ENCODE measurements at regions not wholly inside any gene's neighbourhood (a gene's known extent, or its start where the extent isn't known, plus 50 kb on each side); places are given as distances from the start of the nearest gene placed in this dataset.

- no TSS peak for BruUV-seq (replicated peaks)
- FAIRE-seq, result no peak
- POLR2A ChIA-PET, result no interaction called here
Observed at GRCh38 chr4:129788486-129788885, 692.5 kb downstream of the C4orf33 start.

More at GRCh38 chr4:129788486-129788885, 692.5 kb downstream of the C4orf33 start:
- WGBS (ENCODE audit: insufficient coverage, low coverage, missing lambda C conversion rate), result 0% methylated on average over 3 of the region's 3 CpGs
- no peaks in the 10 kb centered on the region for H3K27me3 ChIP-seq (ENCODE audit: control insufficient read depth in 2 of 2, insufficient read depth in 2 of 2, low read length in 2 of 2)
- H3K36me3 ChIP-seq (ENCODE audit: control insufficient read depth, insufficient read depth, low read length), result no peaks in the 10 kb centered on the region
- intact Hi-C loops (cut with micrococcal nuclease) (no loop called here), in situ Hi-C loops (cut with MboI) (no loop called here)
- no peak for ATAC-seq
- H3K4me1 ChIP-seq (replicated peaks in 1 of 2; ENCODE audit: control insufficient read depth in 2 of 2, insufficient read depth in 2 of 2, low read length in 2 of 2), result no peaks in the 10 kb centered on the region
- H3K4me2 ChIP-seq (ENCODE audit: insufficient read depth, low read length), result no peak overlapping the region
- H3K9ac ChIP-seq (ENCODE audit: insufficient read depth in 1 of 2, low read depth in 2 of 2, low read length in 2 of 2), result no peak overlapping the region
- TF ChIP-seq HLTF (IDR thresholded peaks at IDR 0.05) (no peak), ZNF830 (CRISPR knock-in tag; IDR thresholded peaks at IDR 0.05) (no peak), ZBTB1 (CRISPR knock-in tag; IDR thresholded peaks at IDR 0.05; ENCODE audit: borderline replicate concordance, low read depth) (no peak), MTF1 (CRISPR knock-in tag; IDR thresholded peaks at IDR 0.05; ENCODE audit: borderline replicate concordance) (no peak), ZFX (CRISPR knock-in tag; IDR thresholded peaks at IDR 0.05) (no peak), BCLAF1 (IDR thresholded peaks at IDR 0.05; ENCODE audit: borderline replicate concordance in 1 of 2, control insufficient read depth in 1 of 2, low read depth in 2 of 2, low read length in 1 of 2) (no peak), ZBTB17 (CRISPR knock-in tag; IDR thresholded peaks at IDR 0.05) (no peak), PRDM10 (IDR thresholded peaks at IDR 0.05; ENCODE audit: partially characterized antibody) (no peak)
- no peaks in the 10 kb centered on the region for H4K20me1 ChIP-seq (replicated peaks; ENCODE audit: control insufficient read depth, insufficient read depth, low read length)
- H3K27ac ChIP-seq (ENCODE audit: extremely low read depth, low read depth, low read length), result no peak overlapping the region
- H2AFZ ChIP-seq (ENCODE audit: low read depth, low read length), result no peak overlapping the region
- no peaks in the 10 kb centered on the region for H3K79me2 ChIP-seq (ENCODE audit: control insufficient read depth, insufficient read depth, low read length)
- DNase-seq (ENCODE audit: extremely low read depth in 1 of 4, low spot score in 3 of 4), result no peak
- H3K9me3 ChIP-seq (replicated peaks; ENCODE audit: control insufficient read depth, insufficient read depth, low read depth, low read length), result no peaks in the 10 kb centered on the region
- CTCF ChIA-PET (ENCODE audit: low intra/inter-chr PET ratio), result no interaction called here
- H3K4me3 ChIP-seq, result no peak overlapping the region
- H3K9me1 ChIP-seq (ENCODE audit: control insufficient read depth, insufficient read depth, low read length), result no peaks in the 10 kb centered on the region
